Cardiac fibroblast (primary cell): ENCODE measurements at regions not wholly inside any gene's neighbourhood (a gene's known extent, or its start where the extent isn't known, plus 50 kb on each side); places are given as distances from the start of the nearest gene placed in this dataset.

Experiments used
- DNase-seq, 2 donors: peaks; one replicate each; pipeline versions ENCODE4 v3.0.0 to v3.0.0-alpha.2; 2010; ENCODE audit warnings: low read depth in 2 of 2
- H3K4me3 ChIP-seq, 2 donors: replicated peaks in 1 of 2; 1 replicate in 1 of 2; 2 replicates in 1 of 2; pipeline ENCODE4 v1.5.1; 2011; ENCODE audit warnings: low read depth in 2 of 2, low read length in 2 of 2, mild to moderate bottlenecking in 2 of 2, moderate library complexity in 1 of 2
- TF ChIP-seq, protein P1 (sequence below): IDR thresholded peaks from one replicate; pipeline ENCODE4 v1.5.1; 2011; ENCODE audit warnings: low read depth, mild to moderate bottlenecking, low read length, inconsistent platforms

DNA sequence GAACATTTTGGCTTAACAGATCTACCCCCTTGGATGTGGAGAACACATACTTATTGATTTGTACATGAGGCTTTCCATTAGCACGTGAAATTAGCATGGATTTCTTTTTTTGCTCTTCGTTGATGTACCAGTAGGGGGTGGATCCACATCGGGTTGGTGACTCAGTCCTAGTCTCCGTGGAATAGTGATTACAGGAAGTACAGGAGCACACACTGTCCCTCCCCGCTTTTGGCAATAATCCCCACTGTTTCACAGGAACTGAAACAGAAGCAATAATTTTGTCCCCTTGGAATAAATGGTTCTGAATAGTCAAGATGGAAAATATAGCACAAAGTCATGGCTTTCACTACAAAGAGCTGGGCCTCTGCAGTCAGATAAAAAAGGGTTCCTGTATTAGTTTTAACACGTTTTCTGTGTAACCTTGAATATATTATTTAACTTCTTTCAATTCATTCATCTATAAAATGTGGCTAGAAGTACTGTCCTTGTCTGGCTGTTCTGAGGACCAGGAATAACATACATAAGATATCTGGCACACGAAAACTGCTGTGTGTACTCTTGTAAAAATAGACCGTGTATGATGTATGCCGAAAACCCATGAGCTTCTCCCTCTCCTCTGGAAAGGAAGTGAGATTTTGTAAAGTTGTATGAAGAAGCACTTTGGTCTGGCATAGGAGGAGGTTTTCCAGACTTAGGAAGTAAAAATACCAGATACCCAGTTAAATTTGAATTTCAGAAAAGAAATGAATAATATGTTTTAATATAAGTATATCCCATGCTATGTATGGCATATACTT is 229.2 kb downstream of the GALR1 start:
- no peak overlapping the region for H3K4me3 ChIP-seq
- TF ChIP-seq, protein P1, sequence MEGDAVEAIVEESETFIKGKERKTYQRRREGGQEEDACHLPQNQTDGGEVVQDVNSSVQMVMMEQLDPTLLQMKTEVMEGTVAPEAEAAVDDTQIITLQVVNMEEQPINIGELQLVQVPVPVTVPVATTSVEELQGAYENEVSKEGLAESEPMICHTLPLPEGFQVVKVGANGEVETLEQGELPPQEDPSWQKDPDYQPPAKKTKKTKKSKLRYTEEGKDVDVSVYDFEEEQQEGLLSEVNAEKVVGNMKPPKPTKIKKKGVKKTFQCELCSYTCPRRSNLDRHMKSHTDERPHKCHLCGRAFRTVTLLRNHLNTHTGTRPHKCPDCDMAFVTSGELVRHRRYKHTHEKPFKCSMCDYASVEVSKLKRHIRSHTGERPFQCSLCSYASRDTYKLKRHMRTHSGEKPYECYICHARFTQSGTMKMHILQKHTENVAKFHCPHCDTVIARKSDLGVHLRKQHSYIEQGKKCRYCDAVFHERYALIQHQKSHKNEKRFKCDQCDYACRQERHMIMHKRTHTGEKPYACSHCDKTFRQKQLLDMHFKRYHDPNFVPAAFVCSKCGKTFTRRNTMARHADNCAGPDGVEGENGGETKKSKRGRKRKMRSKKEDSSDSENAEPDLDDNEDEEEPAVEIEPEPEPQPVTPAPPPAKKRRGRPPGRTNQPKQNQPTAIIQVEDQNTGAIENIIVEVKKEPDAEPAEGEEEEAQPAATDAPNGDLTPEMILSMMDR, result peak; percentile 34
- peak; percentile 57 to 78 for DNase-seq

DNA sequence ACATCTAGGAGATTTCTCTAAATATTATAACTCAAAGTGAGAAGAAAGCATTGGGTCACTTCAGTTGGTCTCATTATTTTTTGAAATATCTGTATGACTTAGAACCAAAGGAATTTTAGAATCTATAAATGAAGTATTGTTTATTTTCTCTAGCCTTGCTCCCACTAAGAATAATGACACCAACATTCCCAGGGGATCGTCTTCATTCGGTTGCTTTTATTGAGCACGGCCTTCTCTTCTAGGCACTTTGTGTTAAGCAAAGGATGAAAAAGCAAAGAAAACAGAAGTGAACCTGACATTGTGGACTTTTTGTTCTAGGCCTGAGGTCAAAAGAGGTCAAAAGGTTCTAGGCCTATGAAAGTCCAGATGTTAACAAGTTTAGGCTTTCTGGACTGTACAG is 231.9 kb downstream of the GALR1 start:
- TF ChIP-seq, protein P1, result no peak
- no peak overlapping the region for H3K4me3 ChIP-seq
- DNase-seq, result peak in 1 of 2 donors; percentile 44

DNA sequence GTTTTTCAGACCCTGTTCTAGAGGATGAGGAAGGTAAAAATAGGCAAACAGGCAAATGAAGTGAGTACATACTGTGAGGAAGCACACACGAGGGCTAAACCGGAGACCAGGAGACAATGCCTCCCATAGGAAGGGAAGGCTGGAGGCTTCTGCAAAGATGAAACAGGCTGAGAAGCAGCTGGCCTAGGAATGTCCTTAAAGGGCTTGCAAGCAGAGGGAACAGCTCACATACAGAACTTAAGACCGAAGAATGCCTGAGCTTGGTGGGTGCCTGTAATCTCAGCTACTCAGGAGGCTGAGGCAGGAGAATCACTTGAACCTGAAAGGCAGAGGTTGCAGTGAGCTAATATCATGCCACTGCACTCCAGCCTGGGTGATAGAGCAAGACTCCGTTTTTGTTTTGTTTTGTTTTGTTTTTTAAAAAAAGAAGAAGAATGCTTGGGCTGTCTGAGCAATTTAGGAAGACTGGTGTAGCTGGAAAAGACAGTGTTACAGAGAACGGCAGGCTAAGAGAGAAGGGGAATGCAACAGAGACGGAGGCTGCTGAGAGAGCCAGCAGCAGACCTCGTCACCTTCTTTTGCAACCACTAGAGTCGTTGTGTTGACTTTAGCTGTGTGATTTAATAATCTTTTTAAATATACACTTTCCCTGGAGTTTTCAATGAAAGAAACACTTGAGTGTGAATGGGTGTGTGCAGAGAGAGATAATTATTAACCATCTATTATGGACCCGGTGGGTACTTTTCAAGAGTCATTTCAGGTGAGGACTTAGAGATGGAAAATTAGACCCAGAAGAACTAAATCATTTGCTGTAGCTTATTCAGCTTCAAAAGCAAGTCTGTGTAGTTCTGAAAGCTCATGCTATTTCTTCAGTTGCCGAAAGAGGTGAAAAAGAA is 232.8 kb downstream of the GALR1 start:
- TF ChIP-seq, protein P1, result no peak
- DNase-seq, result no peak
- no peak overlapping the region for H3K4me3 ChIP-seq

DNA sequence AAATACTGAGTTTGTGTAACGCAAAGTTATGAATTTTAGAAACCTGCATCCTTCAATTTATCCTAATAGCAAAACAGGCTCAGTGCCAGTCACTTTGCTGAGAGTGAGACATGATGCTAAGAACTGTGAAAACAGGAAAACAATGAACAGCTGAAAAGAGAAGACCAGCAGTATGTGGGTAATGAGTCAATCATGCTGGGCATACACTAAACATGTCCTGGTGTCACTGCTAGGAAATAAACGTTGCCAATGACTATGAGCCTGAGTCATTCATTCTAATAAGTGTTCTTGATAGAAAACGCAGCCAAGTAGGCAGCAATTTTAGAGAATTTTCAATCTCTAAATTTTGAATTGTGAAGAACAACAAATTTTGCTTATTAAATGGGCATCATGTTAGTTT is 237.3 kb downstream of the GALR1 start:
- H3K4me3 ChIP-seq, result no peak overlapping the region
- DNase-seq, result peak; percentile 17 to 45
- TF ChIP-seq, protein P1, result no peak

DNA sequence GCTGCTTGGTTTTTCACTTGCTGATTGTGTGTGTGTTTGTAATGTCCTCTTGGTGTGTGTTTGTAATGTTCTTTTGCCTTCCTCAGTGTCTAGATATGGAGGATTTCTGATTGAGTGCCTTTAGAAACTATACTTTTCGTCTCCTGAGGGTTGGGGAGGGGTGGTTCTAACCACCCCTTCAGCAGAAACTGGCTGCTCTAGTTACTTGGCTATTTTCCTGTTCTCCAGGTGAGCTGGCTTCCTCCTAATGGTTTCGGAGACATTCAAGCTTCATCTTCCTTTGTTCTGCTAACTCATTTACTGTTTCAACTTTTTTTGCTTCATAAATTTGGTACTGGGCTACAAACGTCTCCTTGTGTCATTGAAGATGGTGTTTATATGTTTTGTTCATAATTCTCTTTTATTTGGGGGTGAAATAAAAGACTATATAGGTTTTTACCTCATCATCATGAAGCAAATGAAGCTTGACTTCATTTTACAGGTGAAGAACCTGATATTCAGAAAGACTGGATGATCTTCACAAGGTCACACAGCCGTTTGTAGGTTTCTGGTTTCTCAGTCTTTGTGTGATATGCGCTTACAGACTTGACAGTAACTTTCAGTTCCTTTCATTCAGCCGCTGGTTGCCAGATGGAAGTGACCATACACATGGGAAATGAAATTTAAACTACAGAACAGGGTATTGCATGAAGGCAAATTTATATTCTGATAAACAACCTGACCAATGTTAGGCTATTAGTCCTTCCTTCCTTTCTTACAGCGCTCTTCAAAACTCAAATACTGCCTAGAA is 238.5 kb downstream of the GALR1 start:
- TF ChIP-seq, protein P1, result no peak
- no peak for DNase-seq
- H3K4me3 ChIP-seq, result no peak overlapping the region

DNA sequence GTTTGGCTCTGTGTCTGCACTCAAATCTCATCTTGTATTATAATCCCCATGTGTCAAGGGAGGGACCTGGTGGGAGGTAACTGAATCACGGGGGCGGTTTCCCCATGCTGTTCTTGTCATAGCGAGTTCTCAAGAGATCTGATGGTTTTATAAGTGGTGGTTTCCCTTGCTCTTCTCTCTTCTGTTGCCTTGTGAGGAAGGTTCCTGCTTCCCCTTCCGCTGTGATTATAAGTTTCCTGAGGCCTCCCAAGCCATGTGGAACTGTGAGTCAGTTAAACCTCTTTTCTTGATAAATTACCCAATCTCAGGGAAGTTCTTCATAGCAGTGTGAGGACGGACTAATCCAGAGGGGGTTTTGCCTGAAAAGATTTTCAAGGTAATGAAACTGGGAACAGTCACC is 245.4 kb downstream of the GALR1 start:
- DNase-seq, result no peak
- TF ChIP-seq, protein P1, result no peak
- no peak overlapping the region for H3K4me3 ChIP-seq
